Stomach (tissue), 8 donors: ENCODE measurements at regions not wholly inside any gene's neighbourhood (a gene's known extent, or its start where the extent isn't known, plus 50 kb on each side); places are given as distances from the start of the nearest gene placed in this dataset.

Experiments
- DNase-seq, 2 donors: peaks; one replicate each; pipeline versions ENCODE4 v3.0.0 to v3.0.0-alpha.2; 2013 to 2019
- H3K27ac ChIP-seq, 5 donors: fragments of 200-600 bp in 4 of 5; sonication (generic) in 4 of 5; one replicate each; pipeline ENCODE4 v1.5.1; 2013 to 2019; ENCODE audit warnings: mild to moderate bottlenecking in 1 of 5, moderate library complexity in 1 of 5
- H3K27me3 ChIP-seq, 3 donors: fragments of 200-600 bp; sonication (generic); one replicate each; pipeline ENCODE4 v1.5.1; 2017 to 2019; ENCODE audit warnings: mixed run types in 1 of 3
- H3K36me3 ChIP-seq, 4 donors: fragments of 200-600 bp; sonication (generic); 1 replicate in 3 of 4; 2 replicates in 1 of 4; pipeline ENCODE4 v1.5.1; 2016 to 2019
- H3K4me1 ChIP-seq, 4 donors: fragments of 200-600 bp; sonication (generic); one replicate each; pipeline ENCODE4 v1.5.1; 2016 to 2019
- H3K4me3 ChIP-seq, 4 donors: fragments of 200-600 bp; sonication (generic) in 3 of 4; one replicate each; pipeline ENCODE4 v1.5.1; 2016 to 2019; ENCODE audit warnings: mild to moderate bottlenecking in 1 of 4
- H3K9me3 ChIP-seq, 4 donors: fragments of 200-600 bp; sonication (generic); one replicate each; pipeline ENCODE4 v1.5.1; 2016 to 2019
- EP300 ChIP-seq: sonication (generic); formaldehyde crosslinking; IDR thresholded peaks from one replicate; pipeline ENCODE4 v1.6.1; 2017; ENCODE audit warnings: antibody characterized with exemption
- POLR2A ChIP-seq, 4 donors: fragments of 450-650 bp; IDR thresholded peaks; one replicate each; pipeline ENCODE4 v1.6.1; 2016; ENCODE audit warnings: antibody characterized with exemption in 4 of 4, control low read depth in 2 of 4, mild to moderate bottlenecking in 1 of 4, moderate library complexity in 1 of 4
- POLR2AphosphoS5 ChIP-seq, 3 donors: sonication (generic); formaldehyde crosslinking; IDR thresholded peaks; one replicate each; pipeline ENCODE4 v1.6.1; 2016; ENCODE audit warnings: antibody characterized with exemption in 3 of 3
- WGBS, 5 donors: extraction: QIAGEN DNeasy Blood & Tissue Kit in 3 of 5; methylation state at CpG; one replicate each; pipeline versions ENCODE4 v1.1.5 to v1.1.7; 2013 to 2018; 5-methylcytosine and 5-hydroxymethylcytosine counted together
- intact Hi-C: fragments of 100-400 bp; cut with DNase I; formaldehyde crosslinking; loops from one replicate; pipeline ENCODE4 v1.15.1; 2023; ENCODE audit warnings: low total_unique reads
- TF ChIP-seq, protein P1 (sequence below), 7 experiments: fragments of 450-650 bp in 4 of 7; fragments of 200-600 bp in 3 of 7; sonication (generic) in 3 of 7; IDR thresholded peaks; one replicate each; pipeline ENCODE4 v1.5.1; 2016 to 2019; ENCODE audit warnings: antibody characterized with exemption in 7 of 7, control low read depth in 2 of 7, mild to moderate bottlenecking in 1 of 7
- donor health status: healthy with polysubstance abuse.
- donor health status: Bipolar disorder and iron deficiency.
- donor health status: healthy.

- no peak overlapping the region for H3K27ac ChIP-seq
- H3K9me3 ChIP-seq: peaks cover 0 to 7% (median 0%) of the 10 kb centered on the region in 4 donors
- intact Hi-C loops: no loop called here
- no peaks in the 10 kb centered on the region for H3K4me1 ChIP-seq
- no peak for DNase-seq
- no peak overlapping the region for H3K4me3 ChIP-seq
- no peak for TF ChIP-seq POLR2AphosphoS5 (IDR thresholded peaks at IDR 0.05)
- TF ChIP-seq, protein P1, sequence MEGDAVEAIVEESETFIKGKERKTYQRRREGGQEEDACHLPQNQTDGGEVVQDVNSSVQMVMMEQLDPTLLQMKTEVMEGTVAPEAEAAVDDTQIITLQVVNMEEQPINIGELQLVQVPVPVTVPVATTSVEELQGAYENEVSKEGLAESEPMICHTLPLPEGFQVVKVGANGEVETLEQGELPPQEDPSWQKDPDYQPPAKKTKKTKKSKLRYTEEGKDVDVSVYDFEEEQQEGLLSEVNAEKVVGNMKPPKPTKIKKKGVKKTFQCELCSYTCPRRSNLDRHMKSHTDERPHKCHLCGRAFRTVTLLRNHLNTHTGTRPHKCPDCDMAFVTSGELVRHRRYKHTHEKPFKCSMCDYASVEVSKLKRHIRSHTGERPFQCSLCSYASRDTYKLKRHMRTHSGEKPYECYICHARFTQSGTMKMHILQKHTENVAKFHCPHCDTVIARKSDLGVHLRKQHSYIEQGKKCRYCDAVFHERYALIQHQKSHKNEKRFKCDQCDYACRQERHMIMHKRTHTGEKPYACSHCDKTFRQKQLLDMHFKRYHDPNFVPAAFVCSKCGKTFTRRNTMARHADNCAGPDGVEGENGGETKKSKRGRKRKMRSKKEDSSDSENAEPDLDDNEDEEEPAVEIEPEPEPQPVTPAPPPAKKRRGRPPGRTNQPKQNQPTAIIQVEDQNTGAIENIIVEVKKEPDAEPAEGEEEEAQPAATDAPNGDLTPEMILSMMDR (IDR thresholded peaks at IDR 0.05): no peak
- no peak for TF ChIP-seq POLR2A (IDR thresholded peaks at IDR 0.05)
- TF ChIP-seq EP300: no peak
- H3K27me3 ChIP-seq: no peaks in the 10 kb centered on the region
- no peaks in the 10 kb centered on the region for H3K36me3 ChIP-seq
Observed at GRCh38 chr14:28344381-28344780, 422.2 kb upstream of the FOXG1 start.

DNA sequence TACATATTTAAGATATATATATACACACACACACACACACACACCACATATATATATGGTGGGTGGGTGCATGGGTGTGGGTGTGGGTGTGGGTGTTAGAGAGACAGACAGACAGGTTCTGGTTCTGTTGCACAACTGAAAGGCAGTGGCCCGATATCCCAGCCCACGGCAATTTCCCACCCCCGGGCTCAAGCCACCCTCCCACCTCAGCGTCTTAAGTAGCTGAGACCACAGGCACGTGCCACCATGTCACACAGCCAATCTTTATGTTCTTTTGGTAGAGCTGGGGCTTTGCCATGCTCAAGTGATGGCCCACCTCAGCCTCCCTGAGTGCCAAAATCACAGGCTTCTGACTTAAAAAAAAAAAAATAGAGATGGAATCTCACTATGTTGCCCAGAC lies 417.8 kb upstream of the FOXG1 start:
- 90 to 94% (median 91%) methylated on average over 5 of the region's 5 CpGs for WGBS, 5 donors
- no peaks in the 10 kb centered on the region for H3K4me1 ChIP-seq
- TF ChIP-seq EP300: no peak
- TF ChIP-seq, protein P1 (IDR thresholded peaks at IDR 0.05): no peak
- no peak for TF ChIP-seq POLR2AphosphoS5 (IDR thresholded peaks at IDR 0.05)
- no peak for TF ChIP-seq POLR2A (IDR thresholded peaks at IDR 0.05)
- DNase-seq: no peak
- intact Hi-C loops: no loop called here
- no peaks in the 10 kb centered on the region for H3K36me3 ChIP-seq
- peaks cover 0 to 15% (median 3%) of the 10 kb centered on the region in 4 donors for H3K9me3 ChIP-seq
- H3K27me3 ChIP-seq: no peaks in the 10 kb centered on the region
- H3K4me3 ChIP-seq: no peak overlapping the region
- H3K27ac ChIP-seq: no peak overlapping the region

DNA sequence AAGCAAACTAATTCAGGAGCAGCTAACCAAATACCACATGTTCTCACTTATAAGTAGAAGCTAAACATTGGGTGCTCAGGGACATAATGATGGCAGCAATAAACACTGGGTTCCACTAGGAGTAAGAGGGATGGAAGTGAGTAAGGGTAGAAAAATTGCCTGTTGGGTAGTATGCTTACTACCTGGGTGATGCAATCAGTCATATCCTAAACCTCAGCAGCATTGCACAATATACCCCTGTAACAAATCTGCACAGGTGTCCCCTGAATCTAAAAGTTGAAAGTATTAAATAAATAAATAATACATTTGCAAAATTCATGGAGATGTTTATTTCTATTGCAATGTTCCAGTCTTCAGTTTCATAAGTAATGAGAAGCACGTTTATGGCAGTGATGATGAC lies 409.8 kb upstream of the FOXG1 start:
- intact Hi-C loops: no loop called here
- Histone ChIP-seq H3K27me3 (no peaks in the 10 kb centered on the region), H3K36me3 (no peaks in the 10 kb centered on the region), H3K9me3 (peaks cover 0 to 36% (median 10%) of the 10 kb centered on the region in 4 donors), H3K27ac (no peak overlapping the region), H3K4me1 (no peaks in the 10 kb centered on the region), H3K4me3 (no peak overlapping the region)
- DNase-seq: no peak
- 45 to 67% (median 53%) methylated on average over 1 of the region's 1 CpG for WGBS, 5 donors
- TF ChIP-seq POLR2AphosphoS5 (IDR thresholded peaks at IDR 0.05) (no peak), EP300 (no peak), POLR2A (IDR thresholded peaks at IDR 0.05) (no peak)
- TF ChIP-seq, protein P1 (IDR thresholded peaks at IDR 0.05): no peak

DNA sequence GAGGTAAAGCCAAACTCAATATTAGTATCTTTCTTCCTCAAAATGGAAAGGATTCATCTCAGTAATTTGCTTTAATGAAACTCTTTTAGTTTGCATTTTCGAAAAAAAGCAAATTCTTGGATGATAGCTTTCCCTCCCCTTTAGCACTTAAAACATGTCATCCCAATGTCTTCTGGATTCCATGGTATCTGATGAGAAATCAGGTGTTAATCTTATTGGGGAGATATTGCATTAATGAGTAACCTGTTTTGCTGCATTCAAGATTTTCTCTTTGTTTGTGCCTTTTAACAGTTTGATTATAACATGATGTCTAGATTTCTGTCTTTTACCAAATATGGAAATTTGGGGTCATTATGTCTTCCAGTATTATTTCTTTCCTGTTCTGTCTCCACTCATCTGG lies 405.1 kb upstream of the FOXG1 start:
- intact Hi-C loops: no loop called here
- Histone ChIP-seq H3K4me3 (no peak overlapping the region), H3K9me3 (peaks cover 0 to 46% (median 13%) of the 10 kb centered on the region in 4 donors), H3K4me1 (no peaks in the 10 kb centered on the region), H3K27ac (no peak overlapping the region), H3K36me3 (no peaks in the 10 kb centered on the region), H3K27me3 (no peaks in the 10 kb centered on the region)
- 71 to 85% (median 75%) methylated on average over 1 of the region's 1 CpG for WGBS, 5 donors
- TF ChIP-seq, protein P1 (IDR thresholded peaks at IDR 0.05): no peak
- TF ChIP-seq EP300: no peak
- no peak for TF ChIP-seq POLR2AphosphoS5 (IDR thresholded peaks at IDR 0.05)
- no peak for TF ChIP-seq POLR2A (IDR thresholded peaks at IDR 0.05)
- no peak for DNase-seq
